Testis (tissue), 2 donors: ENCODE measurements at regions not wholly inside any gene's neighbourhood (a gene's known extent, or its start where the extent isn't known, plus 50 kb on each side); places are given as distances from the start of the nearest gene placed in this dataset.

Experiments used
- POLR2A ChIP-seq: fragments of 450-650 bp; IDR thresholded peaks from one replicate; pipeline ENCODE4 v1.6.1; 2017; ENCODE audit warnings: antibody characterized with exemption, mild to moderate bottlenecking, moderate library complexity
- TF ChIP-seq, protein P1 (sequence below), 3 experiments: fragments of 450-650 bp in 2 of 3; fragments of 200-600 bp in 1 of 3; sonication (generic) in 1 of 3; IDR thresholded peaks; one replicate each; pipeline ENCODE4 v1.5.1; 2016 to 2019; ENCODE audit warnings: antibody characterized with exemption in 3 of 3, mild to moderate bottlenecking in 2 of 3, moderate library complexity in 1 of 3

DNA sequence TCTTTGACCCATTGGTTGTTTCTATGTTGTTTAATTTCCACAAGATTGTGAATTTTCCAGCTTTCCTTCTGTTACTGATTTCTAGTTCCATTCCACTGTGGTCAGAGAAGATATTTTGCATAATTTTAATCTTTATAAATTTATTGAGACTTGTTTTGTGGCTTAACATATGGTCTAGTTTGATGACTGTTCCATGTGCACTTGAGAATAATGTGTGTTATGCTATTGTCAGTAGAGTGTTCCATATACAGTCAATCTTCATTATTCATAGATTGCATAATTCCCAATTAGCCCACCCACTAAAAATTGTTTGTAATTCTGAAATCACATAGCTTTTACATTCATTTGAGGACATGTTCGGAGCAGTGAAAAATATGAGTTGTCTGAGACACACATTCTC, 346.1 kb upstream of the DDI1 start:
- TF ChIP-seq, protein P1, sequence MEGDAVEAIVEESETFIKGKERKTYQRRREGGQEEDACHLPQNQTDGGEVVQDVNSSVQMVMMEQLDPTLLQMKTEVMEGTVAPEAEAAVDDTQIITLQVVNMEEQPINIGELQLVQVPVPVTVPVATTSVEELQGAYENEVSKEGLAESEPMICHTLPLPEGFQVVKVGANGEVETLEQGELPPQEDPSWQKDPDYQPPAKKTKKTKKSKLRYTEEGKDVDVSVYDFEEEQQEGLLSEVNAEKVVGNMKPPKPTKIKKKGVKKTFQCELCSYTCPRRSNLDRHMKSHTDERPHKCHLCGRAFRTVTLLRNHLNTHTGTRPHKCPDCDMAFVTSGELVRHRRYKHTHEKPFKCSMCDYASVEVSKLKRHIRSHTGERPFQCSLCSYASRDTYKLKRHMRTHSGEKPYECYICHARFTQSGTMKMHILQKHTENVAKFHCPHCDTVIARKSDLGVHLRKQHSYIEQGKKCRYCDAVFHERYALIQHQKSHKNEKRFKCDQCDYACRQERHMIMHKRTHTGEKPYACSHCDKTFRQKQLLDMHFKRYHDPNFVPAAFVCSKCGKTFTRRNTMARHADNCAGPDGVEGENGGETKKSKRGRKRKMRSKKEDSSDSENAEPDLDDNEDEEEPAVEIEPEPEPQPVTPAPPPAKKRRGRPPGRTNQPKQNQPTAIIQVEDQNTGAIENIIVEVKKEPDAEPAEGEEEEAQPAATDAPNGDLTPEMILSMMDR (IDR thresholded peaks at IDR 0.05): no peak
- no peak for TF ChIP-seq POLR2A
